ENCODE measurements at regions not wholly inside any gene's neighbourhood (a gene's known extent, or its start where the extent isn't known, plus 50 kb on each side); places are given as distances from the start of the nearest gene placed in this dataset.

DNA sequence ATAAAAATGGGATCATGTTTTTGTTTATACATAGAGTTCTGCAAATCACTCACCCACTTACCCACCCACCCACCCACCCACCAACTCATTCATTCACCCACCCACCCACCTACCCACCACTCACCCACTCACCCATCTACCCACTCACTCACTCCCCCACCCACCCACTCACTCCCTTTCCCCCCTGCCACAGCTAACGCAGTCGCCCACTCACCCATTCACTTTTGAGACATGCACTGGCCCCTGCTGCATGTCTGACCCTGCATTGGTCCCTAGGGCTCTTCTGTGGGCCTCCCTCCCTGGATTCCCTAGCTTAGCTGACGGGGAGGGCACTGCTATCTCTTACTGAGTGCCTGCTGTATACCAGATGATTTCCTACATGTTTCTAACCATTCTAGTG, 100.4 kb upstream of the CSF3R start:
- H3K9ac ChIP-seq (ENCODE audit: low read depth, low read length) = no peak overlapping the region

DNA sequence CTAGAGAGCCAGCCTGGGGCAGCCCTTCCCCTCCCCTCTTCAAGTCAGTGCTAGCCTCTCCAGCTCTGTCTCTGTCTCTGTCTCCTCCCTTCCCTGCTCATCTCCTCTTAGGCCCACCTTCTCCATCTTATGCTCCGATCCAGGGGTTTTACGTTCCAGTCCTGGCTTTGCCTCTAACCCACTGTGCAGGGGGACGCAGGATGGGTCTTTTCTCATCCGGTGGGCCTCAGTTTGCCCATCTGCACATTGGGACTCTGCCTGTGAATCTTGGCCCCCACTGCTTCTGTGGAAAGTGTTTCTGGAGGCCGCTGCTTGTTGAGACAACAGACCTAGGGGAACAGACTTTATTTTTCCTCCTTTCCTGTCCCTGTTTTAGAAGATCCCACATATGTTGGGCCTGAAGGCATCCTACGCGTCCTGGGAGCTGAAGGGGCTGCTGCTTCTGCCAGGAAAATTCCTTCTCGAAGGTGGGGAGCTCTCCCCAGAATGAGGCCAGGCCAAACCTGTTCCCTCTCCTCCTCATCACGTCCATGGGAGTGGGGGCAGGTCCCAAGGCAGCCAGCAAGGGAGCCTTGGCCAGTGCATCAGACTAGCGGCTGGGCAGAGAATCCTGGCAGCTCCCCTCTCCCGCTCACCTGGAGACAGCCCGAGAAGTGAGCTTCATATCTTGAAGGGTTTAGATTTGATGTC, 99.5 kb upstream of the CSF3R start:
- Histone ChIP-seq H3K27ac (ENCODE audit: low read length) (no peak overlapping the region), H3K9ac (ENCODE audit: low read depth, low read length) (no peak overlapping the region), H3K4me1 (ENCODE audit: insufficient read depth, low read length) (peaks cover 34% of the 10 kb centered on the region; the same call in 1 of the 2 replicates), H3K27me3 (ENCODE audit: insufficient read depth, low read length) (no peaks in the 10 kb centered on the region; the same call in 1 of the 2 replicates), H3K9me3 (ENCODE audit: insufficient read depth, low read depth, low read length) (no peaks in the 10 kb centered on the region), H3K36me3 (ENCODE audit: insufficient read depth, low read depth, low read length) (no peaks in the 10 kb centered on the region), H3K4me3 (ENCODE audit: low read length) (no peak overlapping the region)

More for the DNA sequence above, 100.4 kb upstream of the CSF3R start:
- no peaks in the 10 kb centered on the region for H3K9me3 ChIP-seq (ENCODE audit: insufficient read depth, low read depth, low read length)
- no peaks in the 10 kb centered on the region for H3K36me3 ChIP-seq (ENCODE audit: insufficient read depth, low read depth, low read length)
- H3K27me3 ChIP-seq (ENCODE audit: insufficient read depth, low read length) = no peaks in the 10 kb centered on the region; the same call in 1 of the 2 replicates
- H3K4me3 ChIP-seq (ENCODE audit: low read length) = no peak overlapping the region
- H3K4me1 ChIP-seq (ENCODE audit: insufficient read depth, low read length) = peaks cover 37% of the 10 kb centered on the region; the same call in 1 of the 2 replicates
- H3K27ac ChIP-seq (ENCODE audit: low read length) = no peak overlapping the region

- no peaks in the 10 kb centered on the region for H3K9me3 ChIP-seq (ENCODE audit: insufficient read depth, low read depth, low read length)
- no peak overlapping the region for H3K27ac ChIP-seq (ENCODE audit: low read length)
- H3K9ac ChIP-seq (ENCODE audit: low read depth, low read length) = no peak overlapping the region
- no peak overlapping the region for H3K4me3 ChIP-seq (ENCODE audit: low read length)
- H3K36me3 ChIP-seq (ENCODE audit: insufficient read depth, low read depth, low read length) = no peaks in the 10 kb centered on the region
- H3K4me1 ChIP-seq (ENCODE audit: insufficient read depth, low read length) = peaks cover 22% of the 10 kb centered on the region; the same call in 1 of the 2 replicates
- H3K27me3 ChIP-seq (ENCODE audit: insufficient read depth, low read length) = no peaks in the 10 kb centered on the region
Observed at GRCh38 chr1:36580524-36580923, 97.8 kb upstream of the CSF3R start.

GRCh38 chr1:36579039-36579438, 96.3 kb upstream of the CSF3R start:
- no peaks in the 10 kb centered on the region; the same call in 1 of the 2 replicates for H3K27me3 ChIP-seq (ENCODE audit: insufficient read depth, low read length)
- no peak overlapping the region for H3K4me3 ChIP-seq (ENCODE audit: low read length)
- H3K9ac ChIP-seq (ENCODE audit: low read depth, low read length) = no peak overlapping the region

DNA sequence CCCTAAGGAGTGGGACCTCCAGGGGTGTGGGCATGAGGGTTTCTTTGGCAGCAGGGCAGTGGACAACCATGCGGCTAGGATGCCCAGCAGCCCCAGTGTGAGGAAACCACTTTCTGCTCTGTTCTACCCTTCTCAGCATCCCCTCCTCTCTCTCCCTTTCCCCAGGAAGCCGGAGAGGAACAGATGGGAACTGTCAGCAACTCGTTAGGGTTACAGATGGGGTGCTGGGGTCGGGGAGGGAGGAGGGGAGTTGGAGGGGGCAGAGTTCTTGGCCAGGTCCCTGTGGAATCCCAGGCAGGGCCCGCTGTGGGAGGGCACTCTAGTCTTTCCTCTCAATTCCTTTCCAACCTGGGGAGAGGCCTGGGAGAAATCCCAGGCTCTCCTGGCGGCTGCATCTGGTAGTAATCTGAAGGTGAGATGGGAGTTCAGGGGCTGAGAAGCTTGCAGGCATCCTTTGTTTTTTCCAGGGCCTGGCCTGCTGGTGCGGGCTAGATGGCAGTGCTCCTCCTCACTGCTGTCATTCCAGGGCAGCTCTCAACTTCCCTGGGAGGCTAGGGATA, 93.9 kb upstream of the CSF3R start:
- no peak overlapping the region for H3K4me3 ChIP-seq (ENCODE audit: low read length)
- H3K9ac ChIP-seq (ENCODE audit: low read depth, low read length) = no peak overlapping the region
- H3K36me3 ChIP-seq (ENCODE audit: insufficient read depth, low read depth, low read length) = no peaks in the 10 kb centered on the region
- peaks cover 8% of the 10 kb centered on the region for H3K27me3 ChIP-seq (ENCODE audit: insufficient read depth, low read length)
- no peaks in the 10 kb centered on the region for H3K9me3 ChIP-seq (ENCODE audit: insufficient read depth, low read depth, low read length)
- H3K4me1 ChIP-seq (ENCODE audit: insufficient read depth, low read length) = peaks cover 20% of the 10 kb centered on the region; the same call in 1 of the 2 replicates
- H3K27ac ChIP-seq (ENCODE audit: low read length) = no peak overlapping the region

More at GRCh38 chr1:36579039-36579438, 96.3 kb upstream of the CSF3R start:
- H3K9me3 ChIP-seq (ENCODE audit: insufficient read depth, low read depth, low read length) = no peaks in the 10 kb centered on the region
- H3K36me3 ChIP-seq (ENCODE audit: insufficient read depth, low read depth, low read length) = no peaks in the 10 kb centered on the region
- peaks cover 17% of the 10 kb centered on the region; the same call in 1 of the 2 replicates for H3K4me1 ChIP-seq (ENCODE audit: insufficient read depth, low read length)
- H3K27ac ChIP-seq (ENCODE audit: low read length) = no peak overlapping the region

DNA sequence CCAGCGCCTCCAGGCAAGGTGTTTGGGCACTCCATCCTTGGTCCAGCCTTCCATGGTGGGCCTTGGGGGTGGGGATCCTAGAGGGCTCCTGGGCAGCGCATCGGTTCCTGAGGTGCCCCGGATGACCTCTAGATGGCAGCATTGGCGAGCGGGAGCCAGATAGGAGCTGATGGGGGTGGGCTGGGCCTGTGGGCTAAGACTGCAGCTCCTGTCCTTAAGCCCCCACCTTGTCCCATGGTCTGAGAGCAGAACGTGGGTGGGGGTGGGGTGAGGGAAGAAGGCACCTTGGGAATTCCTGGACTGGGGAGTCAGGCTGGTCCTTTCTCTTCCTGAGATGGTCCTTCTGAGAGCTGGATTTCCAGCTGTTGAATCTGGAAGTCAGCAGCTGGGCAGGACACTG, 93.4 kb upstream of the CSF3R start:
- Histone ChIP-seq H3K9me3 (ENCODE audit: insufficient read depth, low read depth, low read length) (no peaks in the 10 kb centered on the region), H3K4me3 (ENCODE audit: low read length) (no peak overlapping the region), H3K36me3 (ENCODE audit: insufficient read depth, low read depth, low read length) (no peaks in the 10 kb centered on the region), H3K27ac (ENCODE audit: low read length) (no peak overlapping the region), H3K27me3 (ENCODE audit: insufficient read depth, low read length) (peaks cover 8% of the 10 kb centered on the region), H3K9ac (ENCODE audit: low read depth, low read length) (no peak overlapping the region), H3K4me1 (ENCODE audit: insufficient read depth, low read length) (peaks cover 15% of the 10 kb centered on the region; the same call in 1 of the 2 replicates)

GRCh38 chr1:36573445-36573844, 90.7 kb upstream of the CSF3R start:
- Histone ChIP-seq H3K27ac (ENCODE audit: low read length) (no peak overlapping the region), H3K4me3 (ENCODE audit: low read length) (no peak overlapping the region), H3K9ac (ENCODE audit: low read depth, low read length) (no peak overlapping the region), H3K9me3 (ENCODE audit: insufficient read depth, low read depth, low read length) (no peaks in the 10 kb centered on the region), H3K27me3 (ENCODE audit: insufficient read depth, low read length) (peaks cover 8% of the 10 kb centered on the region), H3K36me3 (ENCODE audit: insufficient read depth, low read depth, low read length) (no peaks in the 10 kb centered on the region), H3K4me1 (ENCODE audit: insufficient read depth, low read length) (peaks cover 6% of the 10 kb centered on the region; the same call in 1 of the 2 replicates)

GRCh38 chr1:36572906-36573305, 90.2 kb upstream of the CSF3R start:
- Histone ChIP-seq H3K27me3 (ENCODE audit: insufficient read depth, low read length) (peaks cover 8% of the 10 kb centered on the region), H3K9me3 (ENCODE audit: insufficient read depth, low read depth, low read length) (no peaks in the 10 kb centered on the region), H3K27ac (ENCODE audit: low read length) (no peak overlapping the region), H3K9ac (ENCODE audit: low read depth, low read length) (no peak overlapping the region), H3K4me3 (ENCODE audit: low read length) (no peak overlapping the region), H3K36me3 (ENCODE audit: insufficient read depth, low read depth, low read length) (no peaks in the 10 kb centered on the region), H3K4me1 (ENCODE audit: insufficient read depth, low read length) (peaks cover 6% of the 10 kb centered on the region; the same call in 1 of the 2 replicates)

DNA sequence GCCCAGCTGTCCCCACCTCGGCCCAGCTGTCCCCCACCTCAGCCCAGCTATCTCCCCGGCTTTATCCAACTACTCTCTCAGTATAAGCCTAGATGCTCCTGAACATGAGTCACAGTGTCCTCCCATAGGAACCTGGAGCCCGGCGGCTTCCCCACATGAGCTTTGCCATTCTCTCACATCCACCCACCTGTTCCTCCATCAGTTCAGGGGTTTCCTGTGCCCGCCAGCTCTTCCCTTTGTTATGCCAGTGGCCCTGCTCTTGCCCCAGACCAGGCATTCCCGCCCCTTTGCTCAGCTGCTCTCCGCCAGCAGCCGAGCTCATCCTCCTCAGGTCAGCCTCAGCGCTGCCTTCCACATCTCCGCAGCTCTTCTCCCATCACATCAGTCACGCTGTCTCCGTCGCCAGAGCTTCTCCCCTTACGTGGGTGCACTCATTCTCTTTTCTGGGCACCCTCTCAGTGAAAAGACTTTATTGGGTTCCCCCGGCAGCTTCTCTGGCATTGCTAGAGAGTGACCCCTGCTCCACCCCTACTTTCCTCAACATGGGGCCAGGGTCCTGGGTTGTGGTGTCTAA, 89.5 kb upstream of the CSF3R start:
- Histone ChIP-seq H3K27ac (ENCODE audit: low read length) (no peak overlapping the region), H3K36me3 (ENCODE audit: insufficient read depth, low read depth, low read length) (no peaks in the 10 kb centered on the region), H3K9me3 (ENCODE audit: insufficient read depth, low read depth, low read length) (no peaks in the 10 kb centered on the region), H3K27me3 (ENCODE audit: insufficient read depth, low read length) (peaks cover 8% of the 10 kb centered on the region), H3K4me3 (ENCODE audit: low read length) (no peak overlapping the region), H3K9ac (ENCODE audit: low read depth, low read length) (no peak overlapping the region), H3K4me1 (ENCODE audit: insufficient read depth, low read length) (peaks cover 6% of the 10 kb centered on the region; the same call in 1 of the 2 replicates)

GRCh38 chr1:36571106-36571505, 88.4 kb upstream of the CSF3R start:
- Histone ChIP-seq H3K4me3 (ENCODE audit: low read length) (no peak overlapping the region), H3K9me3 (ENCODE audit: insufficient read depth, low read depth, low read length) (no peaks in the 10 kb centered on the region), H3K36me3 (ENCODE audit: insufficient read depth, low read depth, low read length) (no peaks in the 10 kb centered on the region), H3K27ac (ENCODE audit: low read length) (no peak overlapping the region), H3K4me1 (ENCODE audit: insufficient read depth, low read length) (peaks cover 8% of the 10 kb centered on the region; the same call in 1 of the 2 replicates), H3K27me3 (ENCODE audit: insufficient read depth, low read length) (peaks cover 8% of the 10 kb centered on the region), H3K9ac (ENCODE audit: low read depth, low read length) (no peak overlapping the region)

DNA sequence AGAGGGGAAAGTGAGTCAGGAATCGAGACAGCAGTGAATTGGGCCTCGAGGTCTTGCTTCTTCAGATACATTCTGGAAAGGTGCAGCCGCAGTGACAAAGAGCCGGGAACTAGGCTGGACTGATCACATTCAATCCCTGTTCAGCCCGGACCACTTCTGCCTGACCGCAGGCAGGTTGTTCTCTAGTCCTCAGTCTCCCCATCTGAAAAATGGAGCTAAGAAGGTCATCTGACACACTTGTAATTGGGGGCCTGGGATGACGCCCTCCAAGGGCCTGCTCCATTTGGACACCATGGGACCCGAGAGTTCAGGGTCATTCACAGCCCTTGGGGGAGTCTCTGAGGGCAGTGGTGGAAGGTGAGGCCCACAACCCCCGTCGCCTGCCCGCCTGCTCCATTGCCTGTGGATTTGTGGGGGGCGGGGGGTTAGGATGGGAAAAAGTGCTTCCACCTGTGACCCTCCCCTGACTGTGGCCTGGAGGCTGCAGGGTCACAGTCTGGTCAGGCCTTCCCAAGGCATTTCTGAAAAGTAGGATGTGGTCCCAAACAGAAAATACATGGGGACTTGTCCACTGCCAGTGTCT, 87.9 kb upstream of the CSF3R start:
- peaks cover 10% of the 10 kb centered on the region; the same call in 1 of the 2 replicates for H3K4me1 ChIP-seq (ENCODE audit: insufficient read depth, low read length)
- no peak overlapping the region for H3K27ac ChIP-seq (ENCODE audit: low read length)
- no peak overlapping the region for H3K4me3 ChIP-seq (ENCODE audit: low read length)
- peaks cover 8% of the 10 kb centered on the region for H3K27me3 ChIP-seq (ENCODE audit: insufficient read depth, low read length)
- no peaks in the 10 kb centered on the region for H3K36me3 ChIP-seq (ENCODE audit: insufficient read depth, low read depth, low read length)
- no peak overlapping the region for H3K9ac ChIP-seq (ENCODE audit: low read depth, low read length)
- no peaks in the 10 kb centered on the region for H3K9me3 ChIP-seq (ENCODE audit: insufficient read depth, low read depth, low read length)
